ENCODE measurements at regions not wholly inside any gene's neighbourhood (a gene's known extent, or its start where the extent isn't known, plus 50 kb on each side); places are given as distances from the start of the nearest gene placed in this dataset.

GRCh38 chr4:13711233-13711785, 83.8 kb upstream of the BOD1L1 start:
- no peaks in the 10 kb centered on the region for H3K27me3 ChIP-seq (ENCODE audit: control insufficient read depth, insufficient read depth, low read length)
- peak overlapping the region; percentile 11 for H3K27ac ChIP-seq (ENCODE audit: low read depth, low read length)
- TF ChIP-seq CTCF (IDR thresholded peaks at IDR 0.05; ENCODE audit: low read depth, low read length) = no peak
- DNase-seq (ENCODE audit: low read depth, low spot score) = no peak
- CTCF ChIA-PET = interaction anchor here (0.7 kb wide), 1 partner anchor 21 kb away, joined by 3 read pairs; no protein-coding TSS in a partner anchor
- no peak overlapping the region for H3K4me3 ChIP-seq (ENCODE audit: low read depth, low read length)
- H3K9me3 ChIP-seq (ENCODE audit: control insufficient read depth, insufficient read depth, low read length) = no peaks in the 10 kb centered on the region; the same call in 1 of the 2 replicates
- POLR2A ChIA-PET = no interaction called here

- H3K4me3 ChIP-seq (ENCODE audit: low read depth, low read length) = no peak overlapping the region
- H3K9me3 ChIP-seq (ENCODE audit: control insufficient read depth, insufficient read depth, low read length) = no peaks in the 10 kb centered on the region
- no peak for DNase-seq (ENCODE audit: low read depth, low spot score)
- no peak for TF ChIP-seq CTCF (IDR thresholded peaks at IDR 0.05; ENCODE audit: low read depth, low read length)
- H3K27ac ChIP-seq (ENCODE audit: low read depth, low read length) = no peak overlapping the region
- ChIA-PET POLR2A (no interaction called here), CTCF (interaction anchor here (0.9 kb wide), 1 partner anchor 66 kb away, joined by 5 read pairs; no protein-coding TSS in a partner anchor)
- H3K27me3 ChIP-seq (ENCODE audit: control insufficient read depth, insufficient read depth, low read length) = no peaks in the 10 kb centered on the region
Measured at GRCh38 chr4:13721894-13722293, 94.4 kb upstream of the BOD1L1 start.

GRCh38 chr4:13722649-13723048, 95.1 kb upstream of the BOD1L1 start:
- POLR2A ChIA-PET = no interaction called here
- H3K9me3 ChIP-seq (ENCODE audit: control insufficient read depth, insufficient read depth, low read length) = no peaks in the 10 kb centered on the region
- H3K27me3 ChIP-seq (ENCODE audit: control insufficient read depth, insufficient read depth, low read length) = no peaks in the 10 kb centered on the region
- no peak for TF ChIP-seq CTCF (IDR thresholded peaks at IDR 0.05; ENCODE audit: low read depth, low read length)
- no peak overlapping the region for H3K4me3 ChIP-seq (ENCODE audit: low read depth, low read length)
- no peak overlapping the region for H3K27ac ChIP-seq (ENCODE audit: low read depth, low read length)
- CTCF ChIA-PET = interaction anchor here (0.9 kb wide), 1 partner anchor 67 kb away, joined by 5 read pairs; no protein-coding TSS in a partner anchor
- DNase-seq (ENCODE audit: low read depth, low spot score) = no peak

- ChIA-PET CTCF (no interaction called here), POLR2A (no interaction called here)
- no peak overlapping the region for H3K4me3 ChIP-seq (ENCODE audit: low read depth, low read length)
- no peak overlapping the region for H3K27ac ChIP-seq (ENCODE audit: low read depth, low read length)
- no peaks in the 10 kb centered on the region for H3K27me3 ChIP-seq (ENCODE audit: control insufficient read depth, insufficient read depth, low read length)
- no peak for DNase-seq (ENCODE audit: low read depth, low spot score)
- TF ChIP-seq CTCF (IDR thresholded peaks at IDR 0.05; ENCODE audit: low read depth, low read length) = no peak
- no peaks in the 10 kb centered on the region for H3K9me3 ChIP-seq (ENCODE audit: control insufficient read depth, insufficient read depth, low read length)
Measured at GRCh38 chr4:13728761-13729160, 101.2 kb upstream of the BOD1L1 start.

- H3K27ac ChIP-seq (ENCODE audit: low read depth, low read length) = no peak overlapping the region
- DNase-seq (ENCODE audit: low read depth, low spot score) = no peak
- H3K4me3 ChIP-seq (ENCODE audit: low read depth, low read length) = no peak overlapping the region
- H3K9me3 ChIP-seq (ENCODE audit: control insufficient read depth, insufficient read depth, low read length) = no peaks in the 10 kb centered on the region
- POLR2A ChIA-PET = no interaction called here
- CTCF ChIA-PET = no interaction called here
- no peak for TF ChIP-seq CTCF (IDR thresholded peaks at IDR 0.05; ENCODE audit: low read depth, low read length)
- no peaks in the 10 kb centered on the region for H3K27me3 ChIP-seq (ENCODE audit: control insufficient read depth, insufficient read depth, low read length)
Measured at GRCh38 chr4:13731019-13731418, 103.5 kb upstream of the BOD1L1 start.
